ENCODE measurements at regions not wholly inside any gene's neighbourhood (a gene's known extent, or its start where the extent isn't known, plus 50 kb on each side); places are given as distances from the start of the nearest gene placed in this dataset.

DNA sequence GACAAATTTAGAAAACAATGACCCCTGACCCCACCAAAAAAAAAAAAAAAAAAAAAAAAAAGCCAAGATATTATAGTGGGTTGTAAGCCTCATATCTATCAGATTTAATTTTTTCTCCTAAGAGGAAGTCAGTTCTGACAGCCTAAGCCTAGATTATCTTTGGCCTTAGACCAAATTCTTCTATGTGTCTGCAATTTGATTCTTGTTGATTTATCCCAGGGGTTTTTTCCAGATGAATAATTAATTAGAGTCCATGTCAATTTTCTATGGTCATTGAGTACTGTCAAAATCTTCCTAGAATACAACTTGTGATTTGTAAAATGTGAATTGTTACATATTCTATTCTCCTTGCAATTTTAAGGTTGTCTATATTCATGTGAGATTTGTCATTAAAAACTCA is 151.6 kb upstream of the CACNA2D1 start:
- Histone ChIP-seq H3K9me3 (no peaks in the 10 kb centered on the region), H3K27ac (no peak overlapping the region), H3K4me1 (ENCODE audit: control insufficient read depth in 1 of 2, low read depth in 2 of 2) (peaks cover 0 to 8% of the 10 kb centered on the region in 2 donors), H3K27me3 (replicated peaks; ENCODE audit: insufficient read depth) (no peaks in the 10 kb centered on the region), H3K4me3 (no peak overlapping the region), H3K36me3 (no peaks in the 10 kb centered on the region)
- DNase-seq (ENCODE audit: low spot score): no peak
- no peak for TF ChIP-seq CTCF (IDR thresholded peaks at IDR 0.05)
- no peak for ATAC-seq (ENCODE audit: insufficient number of reproducible peaks, low FRiP score, low read depth)

DNA sequence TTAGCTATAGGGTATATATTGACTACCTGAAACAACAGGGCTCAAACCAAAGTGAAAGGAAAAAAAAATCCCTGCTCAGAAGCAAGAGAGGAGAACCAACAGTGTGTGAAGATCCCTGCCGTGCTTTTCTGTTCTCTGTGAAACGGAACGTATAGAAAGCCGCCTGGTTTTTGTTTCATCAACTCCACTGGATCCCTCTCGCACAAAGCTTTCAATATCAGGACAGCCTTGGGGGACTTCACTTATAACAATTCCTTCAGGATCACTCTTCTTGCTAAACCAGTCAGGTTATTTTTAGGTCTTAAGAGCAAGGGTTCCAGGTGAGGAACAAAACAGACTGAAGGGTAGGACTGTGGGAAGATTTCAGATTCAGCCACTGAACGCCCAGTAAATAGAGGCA is 151.1 kb upstream of the CACNA2D1 start:
- TF ChIP-seq CTCF (IDR thresholded peaks at IDR 0.05): no peak
- no peaks in the 10 kb centered on the region for H3K9me3 ChIP-seq
- H3K4me1 ChIP-seq (ENCODE audit: control insufficient read depth in 1 of 2, low read depth in 2 of 2): peaks cover 0 to 8% of the 10 kb centered on the region in 2 donors
- ATAC-seq (ENCODE audit: insufficient number of reproducible peaks, low FRiP score, low read depth): no peak
- H3K27ac ChIP-seq: no peak overlapping the region
- no peak overlapping the region for H3K4me3 ChIP-seq
- H3K36me3 ChIP-seq: no peaks in the 10 kb centered on the region
- H3K27me3 ChIP-seq (replicated peaks; ENCODE audit: insufficient read depth): no peaks in the 10 kb centered on the region
- no peak for DNase-seq (ENCODE audit: low spot score)

DNA sequence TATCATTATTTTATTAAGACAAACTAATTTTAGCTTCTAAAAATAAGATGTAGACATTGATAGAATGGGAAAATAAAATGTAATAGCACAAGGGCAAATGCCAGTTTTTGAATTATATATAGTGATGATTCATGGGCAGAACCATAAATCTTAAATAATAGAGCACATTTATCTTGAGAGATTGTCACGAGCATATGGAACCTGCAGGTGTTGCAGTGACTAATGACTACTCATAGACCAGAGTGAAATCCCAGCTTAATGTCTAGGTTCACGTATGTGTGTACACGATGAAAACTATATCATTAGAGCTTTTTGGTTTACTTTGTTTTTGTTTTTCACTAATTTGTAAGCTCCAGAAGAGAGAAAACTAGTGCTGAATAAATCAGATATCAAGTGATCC is 150.2 kb upstream of the CACNA2D1 start:
- ATAC-seq (ENCODE audit: insufficient number of reproducible peaks, low FRiP score, low read depth) (no peak), DNase-seq (ENCODE audit: low spot score) (no peak)
- Histone ChIP-seq H3K27me3 (replicated peaks; ENCODE audit: insufficient read depth) (no peaks in the 10 kb centered on the region), H3K36me3 (no peaks in the 10 kb centered on the region), H3K4me3 (no peak overlapping the region), H3K4me1 (ENCODE audit: control insufficient read depth in 1 of 2, low read depth in 2 of 2) (peaks cover 0 to 8% of the 10 kb centered on the region in 2 donors), H3K27ac (no peak overlapping the region), H3K9me3 (no peaks in the 10 kb centered on the region)
- no peak for TF ChIP-seq CTCF (IDR thresholded peaks at IDR 0.05)

DNA sequence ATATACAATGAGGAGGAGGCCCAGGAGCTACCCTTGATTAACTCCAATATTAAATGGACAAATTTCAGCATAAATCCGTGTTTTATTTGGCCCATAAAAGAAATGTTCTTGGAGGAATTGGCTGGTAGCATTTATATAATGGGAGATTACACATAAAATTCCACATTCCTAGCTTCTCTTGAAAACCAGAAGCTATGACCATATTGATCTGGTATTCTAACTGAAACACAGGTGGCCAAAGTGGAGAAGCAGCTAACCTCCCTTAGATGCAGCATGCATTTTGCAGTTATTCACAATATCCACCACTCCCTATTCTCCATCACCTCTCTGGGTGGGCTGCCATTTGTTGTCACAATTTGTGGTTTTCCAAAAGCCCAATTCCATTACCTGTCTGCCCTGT is 148.8 kb upstream of the CACNA2D1 start:
- no peaks in the 10 kb centered on the region for H3K36me3 ChIP-seq
- no peak overlapping the region for H3K27ac ChIP-seq
- no peak for TF ChIP-seq CTCF (IDR thresholded peaks at IDR 0.05)
- no peaks in the 10 kb centered on the region for H3K9me3 ChIP-seq
- ATAC-seq (ENCODE audit: insufficient number of reproducible peaks, low FRiP score, low read depth): no peak
- peaks cover 0 to 8% of the 10 kb centered on the region in 2 donors for H3K4me1 ChIP-seq (ENCODE audit: control insufficient read depth in 1 of 2, low read depth in 2 of 2)
- H3K27me3 ChIP-seq (replicated peaks; ENCODE audit: insufficient read depth): no peaks in the 10 kb centered on the region
- DNase-seq (ENCODE audit: low spot score): no peak
- H3K4me3 ChIP-seq: no peak overlapping the region

DNA sequence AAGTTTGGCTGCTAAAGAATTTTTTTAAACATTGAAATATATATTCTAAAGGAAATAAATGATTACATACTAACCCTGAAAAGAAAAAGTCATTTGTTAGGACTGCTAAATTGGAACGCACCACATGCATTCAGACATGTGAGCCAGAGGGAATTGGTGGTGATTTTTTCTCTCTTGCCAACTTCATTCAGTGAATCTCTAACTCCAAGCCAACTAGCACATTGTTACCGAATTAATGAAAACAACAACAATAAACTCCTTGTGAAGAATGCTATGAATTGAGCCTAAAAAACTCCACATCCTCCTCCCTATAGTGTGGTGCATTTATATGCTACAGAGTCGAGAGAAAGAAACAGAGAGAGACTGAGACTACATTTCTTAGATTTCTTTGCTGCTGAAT is 135.5 kb upstream of the CACNA2D1 start:
- DNase-seq (ENCODE audit: low spot score): no peak
- TF ChIP-seq CTCF (IDR thresholded peaks at IDR 0.05): no peak
- ATAC-seq (ENCODE audit: insufficient number of reproducible peaks, low FRiP score, low read depth): no peak
- Histone ChIP-seq H3K4me1 (ENCODE audit: control insufficient read depth in 1 of 2, low read depth in 2 of 2) (no peaks in the 10 kb centered on the region), H3K36me3 (no peaks in the 10 kb centered on the region), H3K27me3 (replicated peaks; ENCODE audit: insufficient read depth) (no peaks in the 10 kb centered on the region), H3K4me3 (no peak overlapping the region), H3K27ac (no peak overlapping the region), H3K9me3 (no peaks in the 10 kb centered on the region)
